GM23338 (cell line): ENCODE measurements at regions not wholly inside any gene's neighbourhood (a gene's known extent, or its start where the extent isn't known, plus 50 kb on each side); places are given as distances from the start of the nearest gene placed in this dataset.
A peak's percentile ranks its signal among the peaks of the same experiment; 100 is the strongest.

ENCODE experiments used
- ATAC-seq: fragments of 200-7000 bp; cut with Tn5 transposase; 3 replicates; pipeline ENCODE4 v1.9.1; 2020
- DNase-seq: peaks from one replicate; pipeline ENCODE4 v3.0.0-alpha.2; 2015; ENCODE audit warnings: low spot score
- H2AFZ ChIP-seq: fragments of 200-600 bp; sonication (generic); 2 replicates; pipeline ENCODE4 v1.8.0; 2016; ENCODE audit warnings: antibody characterized with exemption, mild to moderate bottlenecking, moderate library complexity
- H3F3A ChIP-seq: fragments of 200-600 bp; sonication (generic); replicated peaks from 2 replicates; pipeline ENCODE4 v1.8.0; 2017; ENCODE audit warnings: antibody characterized with exemption, mixed run types, low read depth
- H3K27ac ChIP-seq: fragments of 200-600 bp; sonication (generic); 2 replicates; pipeline ENCODE4 v1.6.1; 2016; ENCODE audit warnings: low read depth
- H3K27me3 ChIP-seq: fragments of 200-600 bp; sonication (generic); 2 replicates; pipeline ENCODE4 v1.8.0; 2016; ENCODE audit warnings: mild to moderate bottlenecking, mixed run types, moderate library complexity; ENCODE audit not compliant: insufficient read depth
- H3K36me3 ChIP-seq: fragments of 200-600 bp; sonication (generic); 2 replicates; pipeline ENCODE4 v1.8.0; 2016; ENCODE audit warnings: mild to moderate bottlenecking; ENCODE audit not compliant: insufficient read depth
- H3K4me1 ChIP-seq: fragments of 200-600 bp; sonication (generic); 2 replicates; pipeline ENCODE4 v1.8.0; 2016; ENCODE audit warnings: mild to moderate bottlenecking, moderate library complexity; ENCODE audit not compliant: insufficient read depth
- H3K4me2 ChIP-seq: fragments of 200-600 bp; sonication (generic); 2 replicates; pipeline ENCODE4 v1.7.1; 2017; ENCODE audit warnings: mixed run types
- H3K4me3 ChIP-seq: fragments of 200-600 bp; sonication (generic); 2 replicates; pipeline ENCODE4 v1.6.1; 2016; ENCODE audit warnings: mixed run types
- H3K79me2 ChIP-seq: fragments of 200-600 bp; sonication (generic); replicated peaks from 2 replicates; pipeline ENCODE4 v1.8.0; 2017; ENCODE audit warnings: mild to moderate bottlenecking; ENCODE audit not compliant: insufficient read depth
- H3K9me2 ChIP-seq: fragments of 200-600 bp; sonication (generic); 2 replicates; pipeline ENCODE4 v1.8.0; 2017; ENCODE audit not compliant: insufficient read depth
- H4K20me1 ChIP-seq: fragments of 200-600 bp; sonication (generic); replicated peaks from 2 replicates; pipeline ENCODE4 v1.8.0; 2017; ENCODE audit warnings: mild to moderate bottlenecking; ENCODE audit not compliant: insufficient read depth
- H3K27ac Mint-ChIP-seq: 2 replicates; pipeline ENCODE4 v1.8.0; 2020; ENCODE audit warnings: inconsistent platforms, mild to moderate bottlenecking, moderate library complexity, mixed read lengths
- H3K27me3 Mint-ChIP-seq: 3 replicates; pipeline ENCODE4 v1.8.0; 2022; ENCODE audit warnings: low read depth, mild to moderate bottlenecking, moderate library complexity, mixed read lengths, inconsistent platforms; ENCODE audit not compliant: insufficient read depth, poor library complexity
- H3K36me3 Mint-ChIP-seq: 3 replicates; pipeline ENCODE4 v1.8.0; 2021; ENCODE audit warnings: low read depth, mild to moderate bottlenecking, inconsistent platforms, moderate library complexity, mixed read lengths
- H3K4me1 Mint-ChIP-seq: 3 replicates; pipeline ENCODE4 v1.8.0; 2020; ENCODE audit warnings: mild to moderate bottlenecking, inconsistent platforms, mixed read lengths
- H3K4me3 Mint-ChIP-seq: 3 replicates; pipeline ENCODE4 v1.8.0; 2021; ENCODE audit warnings: moderate library complexity, mild to moderate bottlenecking, inconsistent platforms, mixed read lengths
- H3K9me3 Mint-ChIP-seq: 3 replicates; pipeline ENCODE4 v1.8.0; 2020; ENCODE audit warnings: moderate library complexity, mild to moderate bottlenecking, inconsistent platforms, mixed read lengths
- CREB1 ChIP-seq: fragments of 250-450 bp; sonication (Bioruptor Pico); IDR thresholded peaks from 2 replicates; pipeline ENCODE4 v1.5.0; 2020; ENCODE audit warnings: low read depth, mild to moderate bottlenecking, moderate library complexity
- ETS1 ChIP-seq: IDR thresholded peaks from 2 replicates; pipeline ENCODE4 v1.6.1; 2016; ENCODE audit warnings: antibody characterized with exemption
- ZNF462 ChIP-seq: fragments of 250-450 bp; sonication (Bioruptor Pico); IDR thresholded peaks from 2 replicates; pipeline ENCODE4 v1.5.0; 2020; ENCODE audit warnings: mild to moderate bottlenecking, moderate library complexity
- TF ChIP-seq, protein P1 (sequence below), 2 experiments: fragments of 200-600 bp in 1 of 2; sonication (generic) in 1 of 2; conservative IDR thresholded peaks; 2 replicates each; pipeline versions ENCODE4 v1.5.1 to v1.6.1; 2016 to 2017; ENCODE audit warnings: antibody characterized with exemption in 2 of 2, low read depth in 2 of 2, mild to moderate bottlenecking in 2 of 2, moderate library complexity in 1 of 2
- TF ChIP-seq, protein P2 (sequence below): IDR thresholded peaks from one replicate; pipeline ENCODE4 v1.6.1; 2018; ENCODE audit warnings: antibody characterized with exemption; ENCODE audit not compliant: unreplicated experiment

DNA sequence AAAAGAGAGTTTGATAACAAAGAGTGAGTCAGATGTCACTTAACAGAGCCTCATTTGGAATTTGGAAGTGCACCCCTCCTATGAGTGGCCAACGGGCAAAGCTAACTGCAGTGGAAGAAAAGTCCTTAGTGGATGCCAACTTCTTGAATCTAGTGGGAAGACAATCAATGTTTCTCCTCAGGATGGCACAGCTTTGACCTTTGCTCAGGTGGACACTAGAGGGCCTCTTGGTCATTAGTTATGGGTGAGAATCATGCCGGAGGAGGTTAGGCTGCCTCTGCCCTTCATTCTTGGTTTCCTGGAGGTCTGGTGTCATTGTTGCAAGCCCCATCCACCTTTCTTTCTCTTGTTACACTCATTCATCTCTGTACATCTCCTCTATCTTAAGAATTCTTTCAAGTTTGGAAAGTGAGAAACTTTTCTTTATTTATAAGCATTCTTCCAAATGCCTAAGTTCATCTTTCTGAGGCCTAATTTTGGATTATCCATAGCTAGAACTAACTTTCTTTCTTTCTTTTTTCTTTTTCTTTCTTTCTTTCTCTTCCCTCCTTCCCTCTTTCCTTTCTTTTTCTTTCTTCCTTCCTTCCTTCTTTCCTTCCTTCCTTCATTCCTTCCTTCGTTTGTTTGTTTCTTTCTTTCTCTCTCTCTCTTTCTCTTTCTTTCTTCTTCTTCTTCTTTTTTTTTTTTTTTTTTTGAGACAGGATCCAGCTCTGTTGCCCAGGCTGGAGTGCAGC lies 327.2 kb upstream of the TSHZ3 start:
- no peaks in the 10 kb centered on the region for H3K79me2 ChIP-seq
- H4K20me1 ChIP-seq = no peaks in the 10 kb centered on the region
- Mint-ChIP-seq H3K27me3 (peaks cover 3% of the 10 kb centered on the region), H3K36me3 (no peaks in the 10 kb centered on the region), H3K4me1 (peaks cover 8% of the 10 kb centered on the region; the same call in 2 of the 3 replicates), H3K9me3 (no peaks in the 10 kb centered on the region; the same call in 2 of the 3 replicates), H3K4me3 (no peak overlapping the region), H3K27ac (no peak overlapping the region)
- no peak overlapping the region for H3K4me2 ChIP-seq
- no peaks in the 10 kb centered on the region for H3K4me1 ChIP-seq
- TF ChIP-seq ZNF462 (CRISPR knock-in tag) = 0 out of 2 replicates have a peak, but pooled peaks have one; percentile 32
- TF ChIP-seq, protein P1, sequence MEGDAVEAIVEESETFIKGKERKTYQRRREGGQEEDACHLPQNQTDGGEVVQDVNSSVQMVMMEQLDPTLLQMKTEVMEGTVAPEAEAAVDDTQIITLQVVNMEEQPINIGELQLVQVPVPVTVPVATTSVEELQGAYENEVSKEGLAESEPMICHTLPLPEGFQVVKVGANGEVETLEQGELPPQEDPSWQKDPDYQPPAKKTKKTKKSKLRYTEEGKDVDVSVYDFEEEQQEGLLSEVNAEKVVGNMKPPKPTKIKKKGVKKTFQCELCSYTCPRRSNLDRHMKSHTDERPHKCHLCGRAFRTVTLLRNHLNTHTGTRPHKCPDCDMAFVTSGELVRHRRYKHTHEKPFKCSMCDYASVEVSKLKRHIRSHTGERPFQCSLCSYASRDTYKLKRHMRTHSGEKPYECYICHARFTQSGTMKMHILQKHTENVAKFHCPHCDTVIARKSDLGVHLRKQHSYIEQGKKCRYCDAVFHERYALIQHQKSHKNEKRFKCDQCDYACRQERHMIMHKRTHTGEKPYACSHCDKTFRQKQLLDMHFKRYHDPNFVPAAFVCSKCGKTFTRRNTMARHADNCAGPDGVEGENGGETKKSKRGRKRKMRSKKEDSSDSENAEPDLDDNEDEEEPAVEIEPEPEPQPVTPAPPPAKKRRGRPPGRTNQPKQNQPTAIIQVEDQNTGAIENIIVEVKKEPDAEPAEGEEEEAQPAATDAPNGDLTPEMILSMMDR (conservative IDR thresholded peaks at IDR 0.05; ENCODE audit: low read depth in 2 of 2) = peak; percentile 63 to 81
- no peak for TF ChIP-seq ETS1
- TF ChIP-seq, protein P2, sequence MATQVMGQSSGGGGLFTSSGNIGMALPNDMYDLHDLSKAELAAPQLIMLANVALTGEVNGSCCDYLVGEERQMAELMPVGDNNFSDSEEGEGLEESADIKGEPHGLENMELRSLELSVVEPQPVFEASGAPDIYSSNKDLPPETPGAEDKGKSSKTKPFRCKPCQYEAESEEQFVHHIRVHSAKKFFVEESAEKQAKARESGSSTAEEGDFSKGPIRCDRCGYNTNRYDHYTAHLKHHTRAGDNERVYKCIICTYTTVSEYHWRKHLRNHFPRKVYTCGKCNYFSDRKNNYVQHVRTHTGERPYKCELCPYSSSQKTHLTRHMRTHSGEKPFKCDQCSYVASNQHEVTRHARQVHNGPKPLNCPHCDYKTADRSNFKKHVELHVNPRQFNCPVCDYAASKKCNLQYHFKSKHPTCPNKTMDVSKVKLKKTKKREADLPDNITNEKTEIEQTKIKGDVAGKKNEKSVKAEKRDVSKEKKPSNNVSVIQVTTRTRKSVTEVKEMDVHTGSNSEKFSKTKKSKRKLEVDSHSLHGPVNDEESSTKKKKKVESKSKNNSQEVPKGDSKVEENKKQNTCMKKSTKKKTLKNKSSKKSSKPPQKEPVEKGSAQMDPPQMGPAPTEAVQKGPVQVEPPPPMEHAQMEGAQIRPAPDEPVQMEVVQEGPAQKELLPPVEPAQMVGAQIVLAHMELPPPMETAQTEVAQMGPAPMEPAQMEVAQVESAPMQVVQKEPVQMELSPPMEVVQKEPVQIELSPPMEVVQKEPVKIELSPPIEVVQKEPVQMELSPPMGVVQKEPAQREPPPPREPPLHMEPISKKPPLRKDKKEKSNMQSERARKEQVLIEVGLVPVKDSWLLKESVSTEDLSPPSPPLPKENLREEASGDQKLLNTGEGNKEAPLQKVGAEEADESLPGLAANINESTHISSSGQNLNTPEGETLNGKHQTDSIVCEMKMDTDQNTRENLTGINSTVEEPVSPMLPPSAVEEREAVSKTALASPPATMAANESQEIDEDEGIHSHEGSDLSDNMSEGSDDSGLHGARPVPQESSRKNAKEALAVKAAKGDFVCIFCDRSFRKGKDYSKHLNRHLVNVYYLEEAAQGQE = no peak
- no peak for TF ChIP-seq CREB1 (CRISPR knock-in tag)
- no peak overlapping the region for H2AFZ ChIP-seq
- peak; percentile 87 for ATAC-seq
- peak; percentile 71 for DNase-seq
- H3K9me2 ChIP-seq = no peaks in the 10 kb centered on the region
- H3K4me3 ChIP-seq = no peak overlapping the region
- no peak overlapping the region for H3K27ac ChIP-seq
- H3F3A ChIP-seq = no peaks in the 10 kb centered on the region
- H3K36me3 ChIP-seq = no peaks in the 10 kb centered on the region; the same call in 1 of the 2 replicates
- no peaks in the 10 kb centered on the region for H3K27me3 ChIP-seq
